H9 (cell line): ENCODE measurements at regions not wholly inside any gene's neighbourhood (a gene's known extent, or its start where the extent isn't known, plus 50 kb on each side); places are given as distances from the start of the nearest gene placed in this dataset.

Experiments
- DNase-seq: peaks from one replicate; pipeline ENCODE4 v3.0.0-alpha.2; 2017
- H2AFZ ChIP-seq: one replicate; pipeline ENCODE4 v1.6.1; 2013; ENCODE audit warnings: mild to moderate bottlenecking, low read length, control low read depth, moderate library complexity
- H2AK5ac ChIP-seq: 2 replicates; pipeline ENCODE4 v1.6.1; 2013; ENCODE audit warnings: low read length, control low read depth, mixed read lengths; ENCODE audit not compliant: insufficient read length
- H2BK120ac ChIP-seq: one replicate; pipeline ENCODE4 v1.6.1; 2013; ENCODE audit warnings: low read depth, mild to moderate bottlenecking, low read length, control low read depth, inconsistent platforms; ENCODE audit not compliant: poor library complexity, severe bottlenecking
- H2BK12ac ChIP-seq: 2 replicates; pipeline ENCODE4 v1.6.1; 2013; ENCODE audit warnings: low read length, control low read depth, mixed read lengths, low read depth; ENCODE audit not compliant: insufficient read length
- H2BK15ac ChIP-seq: 2 replicates; pipeline ENCODE4 v1.6.1; 2013; ENCODE audit warnings: low read depth, low read length, control low read depth
- H2BK20ac ChIP-seq: one replicate; pipeline ENCODE4 v1.6.1; 2013; ENCODE audit warnings: low read depth, mild to moderate bottlenecking, low read length, control low read depth, inconsistent platforms; ENCODE audit not compliant: poor library complexity, severe bottlenecking
- H2BK5ac ChIP-seq: 2 replicates; pipeline ENCODE4 v1.6.1; 2013; ENCODE audit warnings: low read length, control low read depth, mixed read lengths; ENCODE audit not compliant: insufficient read length
- H3K14ac ChIP-seq: 2 replicates; pipeline ENCODE4 v1.6.1; 2013; ENCODE audit warnings: low read length, control low read depth; ENCODE audit not compliant: insufficient read depth
- H3K18ac ChIP-seq: 2 replicates; pipeline ENCODE4 v1.6.1; 2013; ENCODE audit warnings: low read depth, mild to moderate bottlenecking, mixed read lengths, low read length, control low read depth; ENCODE audit not compliant: insufficient read length
- H3K23ac ChIP-seq: 2 replicates; pipeline ENCODE4 v1.6.1; 2013; ENCODE audit warnings: low read length, control low read depth, mixed read lengths, low read depth; ENCODE audit not compliant: insufficient read length
- H3K23me2 ChIP-seq: 2 replicates; pipeline ENCODE4 v1.6.1; 2013; ENCODE audit warnings: low read depth, mild to moderate bottlenecking, mixed read lengths, low read length, control low read depth; ENCODE audit not compliant: insufficient read length, poor library complexity, severe bottlenecking
- H3K27ac ChIP-seq: 2 replicates; pipeline ENCODE4 v1.5.1; 2013; ENCODE audit warnings: low read length, control low read depth, mixed read lengths, low read depth; ENCODE audit not compliant: insufficient read length
- H3K27me3 ChIP-seq: 2 replicates; pipeline ENCODE4 v1.6.1; 2013; ENCODE audit warnings: low read length, control low read depth, inconsistent platforms; ENCODE audit not compliant: insufficient read depth
- H3K4ac ChIP-seq: 2 replicates; pipeline ENCODE4 v1.6.1; 2013; ENCODE audit warnings: low read depth, mild to moderate bottlenecking, control low read depth, inconsistent platforms, low read length, moderate library complexity
- H3K4me1 ChIP-seq: 2 replicates; pipeline ENCODE4 v1.6.1; 2013; ENCODE audit warnings: low read length, control low read depth, inconsistent platforms; ENCODE audit not compliant: insufficient read depth
- H3K4me2 ChIP-seq: 2 replicates; pipeline ENCODE4 v1.6.1; 2013; ENCODE audit warnings: low read length, control low read depth, mixed read lengths; ENCODE audit not compliant: insufficient read length, insufficient read depth
- H3K56ac ChIP-seq: 2 replicates; pipeline ENCODE4 v1.6.1; 2013; ENCODE audit warnings: low read depth, mild to moderate bottlenecking, mixed read lengths, low read length, control low read depth; ENCODE audit not compliant: insufficient read length
- H3K79me1 ChIP-seq: 2 replicates; pipeline ENCODE4 v1.6.1; 2013; ENCODE audit warnings: low read depth, mild to moderate bottlenecking, moderate library complexity, low read length, control low read depth, inconsistent platforms; ENCODE audit not compliant: insufficient read depth, poor library complexity, severe bottlenecking
- H3K79me2 ChIP-seq: 2 replicates; pipeline ENCODE4 v1.6.1; 2013; ENCODE audit warnings: low read length, control low read depth, inconsistent platforms; ENCODE audit not compliant: insufficient read depth
- H3K9ac ChIP-seq: 2 replicates; pipeline ENCODE4 v1.6.1; 2013; ENCODE audit warnings: low read length, control low read depth, mixed read lengths; ENCODE audit not compliant: insufficient read length; ENCODE audit errors: extremely low read depth
- H3K9me3 ChIP-seq: one replicate; pipeline ENCODE4 v1.6.1; 2013; ENCODE audit warnings: low read depth, low read length, inconsistent platforms; ENCODE audit not compliant: control insufficient read depth
- H3T11ph ChIP-seq: one replicate; pipeline ENCODE4 v1.6.1; 2013; ENCODE audit warnings: mild to moderate bottlenecking, low read length, control low read depth, inconsistent platforms
- H4K20me1 ChIP-seq: one replicate; pipeline ENCODE4 v1.6.1; 2013; ENCODE audit not compliant: control insufficient read depth, insufficient read length, insufficient read depth
- H4K5ac ChIP-seq: 2 replicates; pipeline ENCODE4 v1.6.1; 2013; ENCODE audit warnings: low read depth, mild to moderate bottlenecking, mixed read lengths, low read length, control low read depth; ENCODE audit not compliant: insufficient read length
- H4K8ac ChIP-seq: replicated peaks from 2 replicates; pipeline ENCODE4 v1.6.1; 2013; ENCODE audit warnings: low read length, control low read depth, mixed read lengths, low read depth; ENCODE audit not compliant: insufficient read length
- H4K91ac ChIP-seq: 2 replicates; pipeline ENCODE4 v1.6.1; 2013; ENCODE audit warnings: low read depth, mild to moderate bottlenecking, moderate library complexity, mixed read lengths, low read length, control low read depth; ENCODE audit not compliant: insufficient read length
- H3K27ac Mint-ChIP-seq, 3 experiments: 2 replicates in 2 of 3; 3 replicates in 1 of 3; pipeline ENCODE4 v1.8.0; 2020 to 2021; ENCODE audit warnings: mixed read lengths in 3 of 3, mild to moderate bottlenecking in 1 of 3, moderate library complexity in 1 of 3
- H3K27me3 Mint-ChIP-seq: 2 replicates; pipeline ENCODE4 v1.8.0; 2021; ENCODE audit warnings: low read depth, mild to moderate bottlenecking, moderate library complexity, mixed read lengths
- H3K36me3 Mint-ChIP-seq, 3 experiments: 2 replicates in 2 of 3; 3 replicates in 1 of 3; pipeline ENCODE4 v1.8.0; 2020 to 2021; ENCODE audit warnings: low read depth in 3 of 3, mixed read lengths in 3 of 3; ENCODE audit not compliant: insufficient read depth in 1 of 3
- H3K4me1 Mint-ChIP-seq, 2 experiments: 2 replicates each; pipeline ENCODE4 v1.8.0; 2020; ENCODE audit warnings: mixed read lengths in 2 of 2
- H3K4me3 Mint-ChIP-seq, 2 experiments: 2 replicates in 1 of 2; 3 replicates in 1 of 2; pipeline ENCODE4 v1.8.0; 2020 to 2021; ENCODE audit warnings: mild to moderate bottlenecking in 2 of 2, mixed read lengths in 2 of 2, moderate library complexity in 1 of 2
- H3K9me3 Mint-ChIP-seq, 2 experiments: 2 replicates in 1 of 2; 3 replicates in 1 of 2; pipeline ENCODE4 v1.8.0; 2020; ENCODE audit warnings: mild to moderate bottlenecking in 2 of 2, mixed read lengths in 2 of 2, moderate library complexity in 1 of 2
- CTCF ChIP-seq: fragments of 200-600 bp; sonication (generic); conservative IDR thresholded peaks from 3 replicates; pipeline ENCODE4 v1.8.0; 2021; ENCODE audit warnings: antibody characterized with exemption, mild to moderate bottlenecking
- WGBS: extraction: QIAGEN DNeasy Blood & Tissue Kit; methylation state at CpG from one replicate; pipeline ENCODE4 v1.1.7; 2013; ENCODE audit warnings: missing lambda C conversion rate, low lambda C conversion rate, mixed read lengths; ENCODE audit not compliant: insufficient read length; ENCODE audit errors: extremely low coverage; 5-methylcytosine and 5-hydroxymethylcytosine counted together

GRCh38 chr3:94985778-94986177 is 922.9 kb downstream of the NSUN3 start:
- Mint-ChIP-seq H3K9me3 (peaks cover 3 to 8% of the 10 kb centered on the region in 2 experiments; a peak in 4 of 5 replicates), H3K27me3 (no peaks in the 10 kb centered on the region), H3K4me3 (no peak overlapping the region), H3K36me3 (peaks cover 0 to 4% (median 1%) of the 10 kb centered on the region in 3 experiments; a peak in 2 of 7 replicates), H3K4me1 (0 out of 4 replicates have a peak, but pooled peaks cover 0 to 2% of the 10 kb centered on the region in 2 experiments), H3K27ac (no peak overlapping the region)
- H3K9ac ChIP-seq = no peak overlapping the region
- H3K23me2 ChIP-seq = no peaks in the 10 kb centered on the region
- H3K79me2 ChIP-seq = no peaks in the 10 kb centered on the region
- no peak overlapping the region for H3K14ac ChIP-seq
- H4K5ac ChIP-seq = no peak overlapping the region
- DNase-seq = no peak
- no peak overlapping the region for H2BK15ac ChIP-seq
- no peak overlapping the region for H3K56ac ChIP-seq
- H4K20me1 ChIP-seq = no peaks in the 10 kb centered on the region
- no peaks in the 10 kb centered on the region for H3K79me1 ChIP-seq
- no peak overlapping the region for H3T11ph ChIP-seq
- H3K4me1 ChIP-seq = no peaks in the 10 kb centered on the region
- H3K9me3 ChIP-seq = no peaks in the 10 kb centered on the region
- H3K4ac ChIP-seq = no peak overlapping the region
- WGBS = no CpG with 5 or more reads among the region's 2 CpGs
- H2AFZ ChIP-seq = no peak overlapping the region
- H2AK5ac ChIP-seq = no peak overlapping the region
- H2BK120ac ChIP-seq = no peak overlapping the region
- H3K27me3 ChIP-seq = no peaks in the 10 kb centered on the region
- no peak for TF ChIP-seq CTCF
- no peak overlapping the region for H3K23ac ChIP-seq
- no peak overlapping the region for H2BK5ac ChIP-seq
- no peak overlapping the region for H3K18ac ChIP-seq
- no peak overlapping the region for H4K91ac ChIP-seq
- no peak overlapping the region for H3K27ac ChIP-seq
- no peak overlapping the region for H2BK20ac ChIP-seq
- H4K8ac ChIP-seq = no peak overlapping the region
- H3K4me2 ChIP-seq = no peak overlapping the region
- H2BK12ac ChIP-seq = no peak overlapping the region
